Naive thymus-derived CD8-positive, alpha-beta T cell (primary cell): ENCODE measurements at regions not wholly inside any gene's neighbourhood (a gene's known extent, or its start where the extent isn't known, plus 50 kb on each side); places are given as distances from the start of the nearest gene placed in this dataset.
"Not testable (repeated sequence)": the region's sequence is repeated elsewhere in the genome, so short reads cannot be mapped to it uniquely, and the experiment has no call there.

Experiments
- ATAC-seq, 2 donors: fragments of 150-1000 bp; cut with Tn5 transposase in 1 of 2; sonication (Bioruptor Pico), chemical (Tn5 transposase) in 1 of 2; 1 replicate in 1 of 2; 2 replicates in 1 of 2; pipeline ENCODE4 v1.10.0; 2021; ENCODE audit warnings: mild to moderate bottlenecking in 2 of 2, moderate library complexity in 2 of 2
- POLR2A ChIA-PET: fragments of 350-600 bp; sonication (Branson Sonifier 250); formaldehyde crosslinking; loops from one replicate; lab custom pipeline; 2021; ENCODE audit warnings: antibody characterized with exemption; lab: Charles Lee
- DNase-seq, 10 donors: peaks; one replicate each; pipeline versions ENCODE4 v3.0.0 to v3.0.0-alpha.2; 2020 to 2022
- H3K27ac Mint-ChIP-seq, 10 donors: one replicate each; pipeline ENCODE4 v1.8.0; 2020 to 2022; ENCODE audit warnings: mild to moderate bottlenecking in 10 of 10, mixed read lengths in 10 of 10, moderate library complexity in 4 of 10, inconsistent platforms in 1 of 10
- H3K27me3 Mint-ChIP-seq, 5 donors: one replicate each; pipeline ENCODE4 v1.8.0; 2021 to 2022; ENCODE audit warnings: mixed read lengths in 5 of 5
- H3K36me3 Mint-ChIP-seq, 3 donors: one replicate each; pipeline ENCODE4 v1.8.0; 2020 to 2022; ENCODE audit warnings: mixed read lengths in 3 of 3, mild to moderate bottlenecking in 2 of 3, inconsistent platforms in 1 of 3
- H3K4me1 Mint-ChIP-seq, 4 donors: one replicate each; pipeline ENCODE4 v1.8.0; 2021 to 2022; ENCODE audit warnings: mixed read lengths in 4 of 4
- H3K4me3 Mint-ChIP-seq, 10 donors: one replicate each; pipeline ENCODE4 v1.8.0; 2020 to 2022; ENCODE audit warnings: mild to moderate bottlenecking in 10 of 10, mixed read lengths in 10 of 10, moderate library complexity in 6 of 10, inconsistent platforms in 1 of 10
- H3K9me3 Mint-ChIP-seq, 9 donors: one replicate each; pipeline ENCODE4 v1.8.0; 2020 to 2022; ENCODE audit warnings: mixed read lengths in 9 of 9, mild to moderate bottlenecking in 3 of 9, inconsistent platforms in 1 of 9, moderate library complexity in 1 of 9

- POLR2A ChIA-PET: no interaction called here
- H3K27me3 Mint-ChIP-seq: peaks cover 0 to 12% (median 7%) of the 10 kb centered on the region in 5 donors
These were observed 51.2 kb upstream of the DAAM1 start for GRCh38 chr14:59137256-59137655.

GRCh38 chr14:59138576-59138975 is 49.9 kb upstream of the DAAM1 start:
- DNase-seq, H3K27ac Mint-ChIP-seq, ATAC-seq, POLR2A ChIA-PET, H3K9me3 Mint-ChIP-seq, H3K36me3 Mint-ChIP-seq, H3K4me3 Mint-ChIP-seq, H3K4me1 Mint-ChIP-seq: not testable (repeated sequence)
- peaks cover 0 to 12% (median 7%) of the 10 kb centered on the region in 5 donors for H3K27me3 Mint-ChIP-seq

More at GRCh38 chr14:59137256-59137655, 51.2 kb upstream of the DAAM1 start:
- ATAC-seq: no peak
- Mint-ChIP-seq H3K36me3 (no peaks in the 10 kb centered on the region), H3K27ac (no peak overlapping the region), H3K9me3 (no peaks in the 10 kb centered on the region), H3K4me1 (no peaks in the 10 kb centered on the region), H3K4me3 (no peak overlapping the region)
- no peak for DNase-seq
